Neural crest cell (in vitro differentiated cells): ENCODE measurements at regions not wholly inside any gene's neighbourhood (a gene's known extent, or its start where the extent isn't known, plus 50 kb on each side); places are given as distances from the start of the nearest gene placed in this dataset.

ENCODE experiments used
- DNase-seq: peaks from one replicate; pipeline ENCODE4 v3.0.0; 2021; ENCODE audit warnings: low read depth, mixed read lengths, low spot score
- H3K27ac Mint-ChIP-seq: one replicate; pipeline ENCODE4 v1.8.0; 2021; ENCODE audit warnings: mild to moderate bottlenecking, mixed read lengths; ENCODE audit not compliant: unreplicated experiment
- H3K27me3 Mint-ChIP-seq: 2 replicates; pipeline ENCODE4 v1.8.0; 2021; ENCODE audit warnings: low read depth, mild to moderate bottlenecking, mixed read lengths
- H3K36me3 Mint-ChIP-seq: 2 replicates; pipeline ENCODE4 v1.8.0; 2021; ENCODE audit warnings: low read depth, mild to moderate bottlenecking, mixed read lengths
- H3K4me1 Mint-ChIP-seq: 2 replicates; pipeline ENCODE4 v1.8.0; 2021; ENCODE audit warnings: mixed read lengths
- H3K4me3 Mint-ChIP-seq: one replicate; pipeline ENCODE4 v1.8.0; 2021; ENCODE audit warnings: mild to moderate bottlenecking, mixed read lengths
- H3K9me3 Mint-ChIP-seq: 2 replicates; pipeline ENCODE4 v1.8.0; 2021; ENCODE audit warnings: mixed read lengths
- TF ChIP-seq, protein P1 (sequence below): fragments of 200-600 bp; sonication (generic); conservative IDR thresholded peaks from 2 replicates; pipeline ENCODE4 v1.5.0; 2021; ENCODE audit warnings: antibody characterized with exemption, mild to moderate bottlenecking

DNA sequence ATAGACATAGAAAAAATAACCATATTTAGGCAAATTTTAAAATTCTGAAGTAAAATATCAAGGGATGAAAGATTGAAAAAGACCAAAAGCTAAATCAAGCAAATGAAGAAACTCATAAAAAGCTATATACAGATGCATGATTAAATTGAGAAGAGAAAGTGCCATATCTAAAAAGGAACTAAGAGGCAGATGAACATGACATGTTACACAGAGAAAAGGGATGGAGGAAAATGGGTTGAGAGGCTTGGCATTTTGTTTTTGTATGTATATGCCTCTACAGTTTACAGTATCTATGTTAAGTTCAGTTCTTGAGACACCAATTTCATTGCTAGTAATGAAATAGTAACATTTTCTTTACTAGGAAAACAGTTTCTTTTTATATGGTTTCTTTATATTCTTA is 1507.4 kb upstream of the SPRY2 start:
- TF ChIP-seq, protein P1, sequence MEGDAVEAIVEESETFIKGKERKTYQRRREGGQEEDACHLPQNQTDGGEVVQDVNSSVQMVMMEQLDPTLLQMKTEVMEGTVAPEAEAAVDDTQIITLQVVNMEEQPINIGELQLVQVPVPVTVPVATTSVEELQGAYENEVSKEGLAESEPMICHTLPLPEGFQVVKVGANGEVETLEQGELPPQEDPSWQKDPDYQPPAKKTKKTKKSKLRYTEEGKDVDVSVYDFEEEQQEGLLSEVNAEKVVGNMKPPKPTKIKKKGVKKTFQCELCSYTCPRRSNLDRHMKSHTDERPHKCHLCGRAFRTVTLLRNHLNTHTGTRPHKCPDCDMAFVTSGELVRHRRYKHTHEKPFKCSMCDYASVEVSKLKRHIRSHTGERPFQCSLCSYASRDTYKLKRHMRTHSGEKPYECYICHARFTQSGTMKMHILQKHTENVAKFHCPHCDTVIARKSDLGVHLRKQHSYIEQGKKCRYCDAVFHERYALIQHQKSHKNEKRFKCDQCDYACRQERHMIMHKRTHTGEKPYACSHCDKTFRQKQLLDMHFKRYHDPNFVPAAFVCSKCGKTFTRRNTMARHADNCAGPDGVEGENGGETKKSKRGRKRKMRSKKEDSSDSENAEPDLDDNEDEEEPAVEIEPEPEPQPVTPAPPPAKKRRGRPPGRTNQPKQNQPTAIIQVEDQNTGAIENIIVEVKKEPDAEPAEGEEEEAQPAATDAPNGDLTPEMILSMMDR: no peak
- H3K4me1 Mint-ChIP-seq: no peaks in the 10 kb centered on the region
- DNase-seq: no peak

DNA sequence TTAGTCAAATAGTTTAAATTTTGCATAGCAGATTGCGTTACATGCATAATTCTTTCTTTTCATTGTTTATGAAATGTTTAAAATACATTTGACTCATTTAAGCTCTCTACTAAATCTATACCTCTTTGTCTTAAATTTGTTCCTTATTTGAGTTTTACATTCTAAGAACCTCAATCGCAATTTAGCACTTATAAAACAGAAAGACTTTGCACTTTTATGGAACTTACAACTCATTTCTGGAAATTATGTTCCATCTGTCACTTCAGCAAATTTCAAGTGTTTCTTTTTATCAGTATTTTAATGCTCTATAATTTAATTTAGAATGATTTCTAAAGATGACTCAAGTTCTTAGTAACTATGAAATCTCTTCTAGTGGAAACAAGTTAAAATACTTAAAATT is 1505.8 kb upstream of the SPRY2 start:
- no peak overlapping the region for H3K27ac Mint-ChIP-seq
- no peak overlapping the region for H3K4me3 Mint-ChIP-seq
- H3K4me1 Mint-ChIP-seq: no peaks in the 10 kb centered on the region
- no peaks in the 10 kb centered on the region for H3K36me3 Mint-ChIP-seq
- H3K27me3 Mint-ChIP-seq: no peaks in the 10 kb centered on the region
- no peaks in the 10 kb centered on the region for H3K9me3 Mint-ChIP-seq
- no peak for DNase-seq
- TF ChIP-seq, protein P1: no peak

More for the DNA sequence above, 1507.4 kb upstream of the SPRY2 start:
- Mint-ChIP-seq H3K36me3 (no peaks in the 10 kb centered on the region), H3K4me3 (no peak overlapping the region), H3K27me3 (no peaks in the 10 kb centered on the region), H3K27ac (no peak overlapping the region), H3K9me3 (no peaks in the 10 kb centered on the region)

DNA sequence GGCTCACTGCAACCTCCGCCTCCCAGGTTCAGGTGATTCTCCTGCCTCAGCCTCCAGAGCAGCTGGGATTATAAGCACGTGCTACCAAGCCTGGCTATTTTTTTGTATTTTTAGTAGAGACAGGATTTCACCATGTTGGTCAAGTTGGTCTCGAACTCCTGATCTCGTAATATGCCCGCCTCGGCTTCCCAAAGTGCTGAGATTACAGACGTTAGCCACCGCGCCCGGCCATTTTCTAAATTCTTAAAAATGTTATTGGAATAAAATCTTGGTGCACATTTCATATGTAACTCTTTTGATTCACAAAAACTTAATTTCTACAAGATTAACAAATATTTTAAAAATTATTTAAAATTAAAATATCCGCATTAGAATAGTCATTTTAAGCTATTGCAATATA is 1480.3 kb upstream of the SPRY2 start:
- Mint-ChIP-seq H3K4me3 (no peak overlapping the region), H3K9me3 (peaks cover 5% of the 10 kb centered on the region), H3K4me1 (no peaks in the 10 kb centered on the region), H3K36me3 (no peaks in the 10 kb centered on the region), H3K27me3 (no peaks in the 10 kb centered on the region), H3K27ac (no peak overlapping the region)
- TF ChIP-seq, protein P1: no peak
- DNase-seq: no peak

DNA sequence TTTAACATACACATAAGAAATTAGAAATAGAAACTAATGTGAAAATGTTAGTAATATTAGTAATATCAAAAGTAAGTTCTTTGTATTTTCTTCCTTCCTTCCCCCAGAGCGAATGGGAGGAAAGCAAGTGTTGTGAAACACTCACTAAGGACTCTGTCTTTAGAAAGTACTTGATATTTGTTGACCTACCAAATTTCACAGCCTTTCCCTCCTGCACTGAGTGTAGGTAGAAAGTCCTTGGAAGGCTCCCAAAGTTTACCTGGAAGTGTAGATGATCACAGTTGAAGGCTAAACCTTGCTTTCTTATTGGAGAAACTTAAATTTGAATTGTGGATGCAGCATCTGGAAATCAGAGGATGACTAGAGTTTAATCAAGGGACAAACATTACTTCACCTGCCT is 1459.5 kb upstream of the SPRY2 start:
- H3K9me3 Mint-ChIP-seq: peaks cover 2% of the 10 kb centered on the region
- no peaks in the 10 kb centered on the region for H3K27me3 Mint-ChIP-seq
- TF ChIP-seq, protein P1: no peak
- H3K4me3 Mint-ChIP-seq: no peak overlapping the region
- H3K4me1 Mint-ChIP-seq: no peaks in the 10 kb centered on the region
- no peak for DNase-seq
- no peaks in the 10 kb centered on the region for H3K36me3 Mint-ChIP-seq
- no peak overlapping the region for H3K27ac Mint-ChIP-seq

DNA sequence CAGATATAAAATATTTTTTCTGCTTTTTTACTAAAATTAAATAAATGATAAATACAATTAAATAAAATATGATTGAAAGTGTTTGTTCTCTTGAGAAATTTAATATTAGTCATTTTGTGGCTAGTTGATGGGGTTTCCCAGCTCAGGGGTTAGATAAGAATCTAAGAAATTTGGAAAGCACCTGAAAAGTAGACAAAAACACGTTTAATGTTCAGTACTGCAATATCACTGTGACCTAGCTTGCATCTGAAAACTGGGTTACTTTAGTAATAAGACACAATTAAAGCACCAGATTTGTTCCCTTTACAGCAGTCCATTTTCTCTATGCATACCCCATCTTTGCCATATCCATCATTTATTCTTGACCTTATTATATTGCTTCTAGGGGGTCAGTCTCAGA is 1454.8 kb upstream of the SPRY2 start:
- Mint-ChIP-seq H3K36me3 (no peaks in the 10 kb centered on the region), H3K4me1 (no peaks in the 10 kb centered on the region), H3K4me3 (no peak overlapping the region), H3K9me3 (peaks cover 5% of the 10 kb centered on the region), H3K27ac (no peak overlapping the region), H3K27me3 (no peaks in the 10 kb centered on the region)
- DNase-seq: no peak
- TF ChIP-seq, protein P1: no peak

DNA sequence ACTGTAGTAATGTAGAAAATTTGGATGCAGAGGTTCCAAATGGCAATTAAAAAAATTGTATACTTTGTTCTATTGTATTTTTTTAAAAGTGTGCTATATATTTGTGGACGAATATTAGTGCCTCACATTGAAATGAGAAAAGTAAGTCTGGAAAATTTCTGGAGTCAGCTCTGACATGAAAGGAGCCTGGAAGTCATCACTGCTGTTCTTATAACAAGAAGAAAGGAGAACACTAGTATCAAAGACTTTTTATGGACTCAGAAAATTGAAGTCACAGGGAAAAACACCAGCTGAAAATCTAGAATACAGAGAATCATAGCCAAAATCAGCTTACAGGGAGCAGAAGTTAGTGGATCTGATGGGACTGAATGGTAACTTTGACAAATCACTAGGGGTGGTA is 1450.7 kb upstream of the SPRY2 start:
- H3K4me1 Mint-ChIP-seq: no peaks in the 10 kb centered on the region
- no peaks in the 10 kb centered on the region for H3K27me3 Mint-ChIP-seq
- no peaks in the 10 kb centered on the region for H3K36me3 Mint-ChIP-seq
- H3K9me3 Mint-ChIP-seq: peaks cover 11% of the 10 kb centered on the region
- TF ChIP-seq, protein P1: no peak
- H3K4me3 Mint-ChIP-seq: no peak overlapping the region
- no peak overlapping the region for H3K27ac Mint-ChIP-seq
- DNase-seq: no peak
